Epithelial cell of esophagus (primary cell): ENCODE measurements at regions not wholly inside any gene's neighbourhood (a gene's known extent, or its start where the extent isn't known, plus 50 kb on each side); places are given as distances from the start of the nearest gene placed in this dataset.

ENCODE experiments used
- DNase-seq: peaks from one replicate; pipeline ENCODE4 v3.0.0; 2010; ENCODE audit warnings: low read depth
- H3K4me3 ChIP-seq: 2 replicates; pipeline ENCODE4 v1.5.1; 2011; ENCODE audit warnings: mild to moderate bottlenecking, low read length, control low read depth
- TF ChIP-seq, protein P1 (sequence below): IDR thresholded peaks from 2 replicates; pipeline ENCODE4 v1.5.1; 2011; ENCODE audit warnings: low read depth, mild to moderate bottlenecking, low read length, control low read depth, inconsistent platforms; ENCODE audit not compliant: insufficient read depth; ENCODE audit errors: missing control alignments

GRCh38 chr15:93477721-93478120 lies 388.7 kb upstream of the RGMA start:
- no peak for DNase-seq
- H3K4me3 ChIP-seq = no peak overlapping the region
- TF ChIP-seq, protein P1, sequence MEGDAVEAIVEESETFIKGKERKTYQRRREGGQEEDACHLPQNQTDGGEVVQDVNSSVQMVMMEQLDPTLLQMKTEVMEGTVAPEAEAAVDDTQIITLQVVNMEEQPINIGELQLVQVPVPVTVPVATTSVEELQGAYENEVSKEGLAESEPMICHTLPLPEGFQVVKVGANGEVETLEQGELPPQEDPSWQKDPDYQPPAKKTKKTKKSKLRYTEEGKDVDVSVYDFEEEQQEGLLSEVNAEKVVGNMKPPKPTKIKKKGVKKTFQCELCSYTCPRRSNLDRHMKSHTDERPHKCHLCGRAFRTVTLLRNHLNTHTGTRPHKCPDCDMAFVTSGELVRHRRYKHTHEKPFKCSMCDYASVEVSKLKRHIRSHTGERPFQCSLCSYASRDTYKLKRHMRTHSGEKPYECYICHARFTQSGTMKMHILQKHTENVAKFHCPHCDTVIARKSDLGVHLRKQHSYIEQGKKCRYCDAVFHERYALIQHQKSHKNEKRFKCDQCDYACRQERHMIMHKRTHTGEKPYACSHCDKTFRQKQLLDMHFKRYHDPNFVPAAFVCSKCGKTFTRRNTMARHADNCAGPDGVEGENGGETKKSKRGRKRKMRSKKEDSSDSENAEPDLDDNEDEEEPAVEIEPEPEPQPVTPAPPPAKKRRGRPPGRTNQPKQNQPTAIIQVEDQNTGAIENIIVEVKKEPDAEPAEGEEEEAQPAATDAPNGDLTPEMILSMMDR = no peak

DNA sequence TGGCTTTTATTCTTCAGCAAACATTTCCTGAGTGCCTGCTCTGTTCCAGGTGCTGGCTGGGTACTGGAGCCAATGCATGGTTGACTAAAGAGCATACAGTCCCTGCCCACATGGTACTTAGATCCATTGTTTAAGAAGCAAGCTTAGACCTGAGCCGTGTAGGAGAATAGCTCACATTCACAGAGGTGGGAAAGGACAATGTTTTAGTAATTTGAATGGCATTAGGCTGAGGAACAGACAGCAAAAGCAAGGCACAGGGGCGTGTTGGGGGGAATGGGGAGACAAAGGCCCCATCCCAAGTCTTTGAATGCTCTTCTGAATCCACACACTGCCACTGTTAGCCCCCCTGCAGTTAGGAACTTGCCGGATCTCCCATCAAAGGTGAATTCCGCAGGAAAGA lies 388.2 kb upstream of the RGMA start:
- TF ChIP-seq, protein P1 = no peak
- DNase-seq = peak; percentile 7
- no peak overlapping the region for H3K4me3 ChIP-seq

- TF ChIP-seq, protein P1 = no peak
- DNase-seq = peak; percentile 72
- H3K4me3 ChIP-seq = no peak overlapping the region
Measured at GRCh38 chr15:93476491-93477177, 387.6 kb upstream of the RGMA start.

DNA sequence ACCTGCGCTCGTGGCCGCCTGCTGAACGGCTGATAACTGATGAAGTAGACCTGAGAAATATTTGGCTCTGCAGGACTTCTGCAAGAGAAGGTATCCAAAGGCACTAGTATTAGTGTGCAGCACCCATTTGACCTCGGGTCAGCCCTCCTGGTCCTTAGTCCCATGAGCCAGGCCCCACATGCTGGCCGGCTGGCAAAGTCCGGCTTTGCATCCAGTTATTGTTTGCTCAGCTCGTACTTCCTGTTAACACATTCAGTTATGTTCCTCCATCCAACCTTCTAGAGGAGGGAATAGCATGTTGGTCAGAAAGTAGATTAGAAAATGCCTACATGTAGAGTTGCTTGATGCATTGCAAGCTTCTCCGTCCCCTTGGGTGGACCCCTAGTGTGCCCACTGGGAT lies 385.7 kb upstream of the RGMA start:
- DNase-seq = no peak
- H3K4me3 ChIP-seq = no peak overlapping the region
- TF ChIP-seq, protein P1 = no peak

DNA sequence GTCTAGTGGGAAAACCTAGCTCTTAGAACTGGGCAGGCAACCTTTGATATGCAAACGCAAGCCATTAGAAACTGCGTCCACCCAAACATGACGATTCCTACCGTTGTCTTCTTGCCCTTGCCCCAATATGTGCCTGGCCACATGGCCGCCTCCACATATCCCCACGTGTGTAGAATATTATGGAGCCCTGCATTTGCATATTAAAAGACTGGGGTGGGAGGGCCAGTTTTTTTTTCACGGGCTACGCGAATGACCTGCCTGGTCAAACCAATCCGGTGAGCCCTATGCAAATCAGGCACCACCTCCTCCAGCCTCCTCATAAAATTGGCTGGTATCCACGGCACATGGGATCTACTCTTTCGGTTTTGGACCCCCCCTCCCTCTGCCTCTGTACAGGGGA lies 381.0 kb upstream of the RGMA start:
- H3K4me3 ChIP-seq = no peak overlapping the region
- no peak for DNase-seq
- TF ChIP-seq, protein P1 = no peak

- TF ChIP-seq, protein P1 = no peak
- DNase-seq = peak; percentile 89
- no peak overlapping the region for H3K4me3 ChIP-seq
Measured at GRCh38 chr15:93467337-93467736, 378.3 kb upstream of the RGMA start.

- DNase-seq = peak; percentile 65
- TF ChIP-seq, protein P1 = no peak
- H3K4me3 ChIP-seq = no peak overlapping the region
Measured at GRCh38 chr15:93466380-93466779, 377.4 kb upstream of the RGMA start.
